Prostate gland (tissue), 2 donors: ENCODE measurements at regions not wholly inside any gene's neighbourhood (a gene's known extent, or its start where the extent isn't known, plus 50 kb on each side); places are given as distances from the start of the nearest gene placed in this dataset.

Source experiments
- CTCF ChIP-seq, 4 experiments: fragments of 200-600 bp in 2 of 4; fragments of 450-650 bp in 2 of 4; sonication (generic) in 2 of 4; IDR thresholded peaks; 1 replicate in 3 of 4; 2 replicates in 1 of 4; pipeline ENCODE4 v1.5.1; 2016 to 2019; ENCODE audit warnings: antibody characterized with exemption in 4 of 4, mild to moderate bottlenecking in 2 of 4, moderate library complexity in 2 of 4
- POLR2A ChIP-seq: fragments of 450-650 bp; IDR thresholded peaks from one replicate; pipeline ENCODE4 v1.6.1; 2016; ENCODE audit warnings: antibody characterized with exemption, mild to moderate bottlenecking
- POLR2AphosphoS5 ChIP-seq: sonication (generic); formaldehyde crosslinking; IDR thresholded peaks from one replicate; pipeline ENCODE4 v1.6.1; 2017; ENCODE audit warnings: antibody characterized with exemption

- TF ChIP-seq CTCF (IDR thresholded peaks at IDR 0.05) (no peak), POLR2A (no peak), POLR2AphosphoS5 (no peak)
Observed at GRCh38 chr6:21800330-21800729, 206.8 kb downstream of the SOX4 start.
